ENCODE measurements at regions not wholly inside any gene's neighbourhood (a gene's known extent, or its start where the extent isn't known, plus 50 kb on each side); places are given as distances from the start of the nearest gene placed in this dataset.

DNA sequence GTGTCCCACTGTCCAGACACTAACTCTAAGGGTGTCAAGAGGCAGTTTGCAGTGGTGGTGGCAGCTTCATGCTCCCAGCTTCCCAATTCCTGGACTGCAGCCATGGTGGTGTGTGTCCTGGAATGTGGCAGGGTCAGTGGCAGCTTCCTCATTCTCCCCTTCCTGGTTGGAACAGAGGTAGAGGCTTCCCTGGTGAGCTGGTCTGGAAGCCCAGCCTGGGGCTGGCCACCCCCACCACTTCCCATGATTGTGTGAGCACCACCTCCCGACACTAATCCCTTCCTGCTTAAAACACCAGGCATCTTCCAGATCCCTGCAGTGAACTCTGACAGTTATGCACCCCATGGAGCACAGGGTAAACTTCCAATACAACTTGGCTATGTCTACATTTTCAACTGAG is 134.9 kb downstream of the RAP2A start (continued):
- TF ChIP-seq, protein P1, sequence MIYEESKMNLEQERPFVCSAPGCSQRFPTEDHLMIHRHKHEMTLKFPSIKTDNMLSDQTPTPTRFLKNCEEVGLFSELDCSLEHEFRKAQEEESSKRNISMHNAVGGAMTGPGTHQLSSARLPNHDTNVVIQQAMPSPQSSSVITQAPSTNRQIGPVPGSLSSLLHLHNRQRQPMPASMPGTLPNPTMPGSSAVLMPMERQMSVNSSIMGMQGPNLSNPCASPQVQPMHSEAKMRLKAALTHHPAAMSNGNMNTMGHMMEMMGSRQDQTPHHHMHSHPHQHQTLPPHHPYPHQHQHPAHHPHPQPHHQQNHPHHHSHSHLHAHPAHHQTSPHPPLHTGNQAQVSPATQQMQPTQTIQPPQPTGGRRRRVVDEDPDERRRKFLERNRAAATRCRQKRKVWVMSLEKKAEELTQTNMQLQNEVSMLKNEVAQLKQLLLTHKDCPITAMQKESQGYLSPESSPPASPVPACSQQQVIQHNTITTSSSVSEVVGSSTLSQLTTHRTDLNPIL (CRISPR knock-in tag; IDR thresholded peaks at IDR 0.05; ENCODE audit: low read depth) = no peak
- no peak for TF ChIP-seq OSR1 (CRISPR knock-in tag; IDR thresholded peaks at IDR 0.05)

- TF ChIP-seq ZFP30 (CRISPR knock-in tag; IDR thresholded peaks at IDR 0.05) = no peak
- TF ChIP-seq PPARA (CRISPR knock-in tag; IDR thresholded peaks at IDR 0.05; ENCODE audit: borderline replicate concordance) = no peak
- no peak for TF ChIP-seq ISL1 (CRISPR knock-in tag; IDR thresholded peaks at IDR 0.05)
- no peak for TF ChIP-seq ZNF8 (CRISPR knock-in tag; IDR thresholded peaks at IDR 0.05)
- no peak for TF ChIP-seq ZFP3 (CRISPR knock-in tag; IDR thresholded peaks at IDR 0.05)
- no peak for TF ChIP-seq TSHZ2 (CRISPR knock-in tag; IDR thresholded peaks at IDR 0.05)
- no peak for TF ChIP-seq POU6F1 (CRISPR knock-in tag; IDR thresholded peaks at IDR 0.05; ENCODE audit: borderline replicate concordance, low read depth)
- TF ChIP-seq, protein P2, sequence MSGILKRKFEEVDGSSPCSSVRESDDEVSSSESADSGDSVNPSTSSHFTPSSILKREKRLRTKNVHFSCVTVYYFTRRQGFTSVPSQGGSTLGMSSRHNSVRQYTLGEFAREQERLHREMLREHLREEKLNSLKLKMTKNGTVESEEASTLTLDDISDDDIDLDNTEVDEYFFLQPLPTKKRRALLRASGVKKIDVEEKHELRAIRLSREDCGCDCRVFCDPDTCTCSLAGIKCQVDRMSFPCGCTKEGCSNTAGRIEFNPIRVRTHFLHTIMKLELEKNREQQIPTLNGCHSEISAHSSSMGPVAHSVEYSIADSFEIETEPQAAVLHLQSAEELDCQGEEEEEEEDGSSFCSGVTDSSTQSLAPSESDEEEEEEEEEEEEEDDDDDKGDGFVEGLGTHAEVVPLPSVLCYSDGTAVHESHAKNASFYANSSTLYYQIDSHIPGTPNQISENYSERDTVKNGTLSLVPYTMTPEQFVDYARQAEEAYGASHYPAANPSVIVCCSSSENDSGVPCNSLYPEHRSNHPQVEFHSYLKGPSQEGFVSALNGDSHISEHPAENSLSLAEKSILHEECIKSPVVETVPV (CRISPR knock-in tag; IDR thresholded peaks at IDR 0.05) = no peak
- no peak for TF ChIP-seq TCF4 (CRISPR knock-in tag; IDR thresholded peaks at IDR 0.05; ENCODE audit: borderline replicate concordance)
- no peak for TF ChIP-seq ZC3H10 (CRISPR knock-in tag; IDR thresholded peaks at IDR 0.05)
- TF ChIP-seq SNAI2 (CRISPR knock-in tag; IDR thresholded peaks at IDR 0.05) = no peak
- no peak for TF ChIP-seq BACH2 (CRISPR knock-in tag; IDR thresholded peaks at IDR 0.05; ENCODE audit: borderline replicate concordance)
- TF ChIP-seq ESRRG (CRISPR knock-in tag; IDR thresholded peaks at IDR 0.05) = no peak
- TF ChIP-seq ARNTL (CRISPR knock-in tag; IDR thresholded peaks at IDR 0.05; ENCODE audit: borderline replicate concordance, low read depth) = no peak
- TF ChIP-seq PATZ1 (CRISPR knock-in tag; IDR thresholded peaks at IDR 0.05; ENCODE audit: borderline replicate concordance) = no peak
- no peak for TF ChIP-seq OSR1 (CRISPR knock-in tag; IDR thresholded peaks at IDR 0.05)
- TF ChIP-seq CSDC2 (CRISPR knock-in tag; IDR thresholded peaks at IDR 0.05) = no peak
- no peak for ATAC-seq
These were observed 135.9 kb downstream of the RAP2A start for GRCh38 chr13:97569841-97570240.

- no peak for ATAC-seq
- no peak for TF ChIP-seq RARB (CRISPR knock-in tag; IDR thresholded peaks at IDR 0.05)
- TF ChIP-seq ZNF8 (CRISPR knock-in tag; IDR thresholded peaks at IDR 0.05) = no peak
- TF ChIP-seq, protein P1 (CRISPR knock-in tag; IDR thresholded peaks at IDR 0.05; ENCODE audit: low read depth) = no peak
- TF ChIP-seq CSDC2 (CRISPR knock-in tag; IDR thresholded peaks at IDR 0.05) = no peak
- TF ChIP-seq POU6F1 (CRISPR knock-in tag; IDR thresholded peaks at IDR 0.05; ENCODE audit: borderline replicate concordance, low read depth) = no peak
- no peak for TF ChIP-seq ESRRG (CRISPR knock-in tag; IDR thresholded peaks at IDR 0.05)
- TF ChIP-seq ARNTL (CRISPR knock-in tag; IDR thresholded peaks at IDR 0.05; ENCODE audit: borderline replicate concordance, low read depth) = no peak
These were observed 136.5 kb downstream of the RAP2A start for GRCh38 chr13:97570442-97570841.

All from SK-N-SH treated with all-trans-retinoic acid at 6 μM for 48 hours (cell line).